Ovary (tissue), 7 donors: ENCODE measurements at regions not wholly inside any gene's neighbourhood (a gene's known extent, or its start where the extent isn't known, plus 50 kb on each side); places are given as distances from the start of the nearest gene placed in this dataset.

ENCODE experiments used
- DNase-seq, 5 donors: peaks; one replicate each; pipeline ENCODE4 v3.0.0-alpha.2; 2019 to 2020
- H3K27ac ChIP-seq, 2 donors: fragments of 200-600 bp; one replicate each; pipeline versions ENCODE4 v1.5.1 to v1.8.0; 2019 to 2022
- H3K27me3 ChIP-seq: fragments of 200-600 bp; one replicate; pipeline ENCODE4 v1.8.0; 2022
- H3K36me3 ChIP-seq: fragments of 200-600 bp; sonication (generic); one replicate; pipeline ENCODE4 v1.5.1; 2019
- H3K4me1 ChIP-seq: one replicate; pipeline ENCODE4 v1.8.1; 2013; ENCODE audit warnings: mild to moderate bottlenecking, moderate library complexity; ENCODE audit not compliant: insufficient read depth
- H3K4me3 ChIP-seq: fragments of 200-600 bp; sonication (generic); one replicate; pipeline ENCODE4 v1.5.1; 2017
- H3K9me3 ChIP-seq, 2 donors: fragments of 200-600 bp in 1 of 2; sonication (generic) in 1 of 2; one replicate each; pipeline versions ENCODE4 v1.5.1 to v1.8.1; 2013 to 2019; ENCODE audit warnings: mild to moderate bottlenecking in 1 of 2, moderate library complexity in 1 of 2
- EP300 ChIP-seq: sonication (generic); formaldehyde crosslinking; IDR thresholded peaks from one replicate; pipeline ENCODE4 v1.6.1; 2017; ENCODE audit warnings: antibody characterized with exemption
- POLR2A ChIP-seq: fragments of 450-650 bp; IDR thresholded peaks from one replicate; pipeline ENCODE4 v1.6.1; 2017; ENCODE audit warnings: antibody characterized with exemption, mild to moderate bottlenecking, moderate library complexity
- WGBS, 3 donors: extraction: QIAGEN DNeasy Blood & Tissue Kit in 1 of 3; methylation state at CpG; one replicate each; pipeline versions ENCODE4 v1.1.5 to v1.1.7; 2013 to 2017; 5-methylcytosine and 5-hydroxymethylcytosine counted together
- intact Hi-C, 4 donors: fragments of 100-400 bp; cut with DNase I; formaldehyde crosslinking; loops; one replicate each; pipeline versions ENCODE4 v1.11.0 to v1.15.1; 2022 to 2023
- TF ChIP-seq, protein P1 (sequence below), 3 donors: fragments of 450-650 bp in 2 of 3; fragments of 200-600 bp in 1 of 3; IDR thresholded peaks; one replicate each; pipeline versions ENCODE4 v1.5.1 to v1.8.0; 2016 to 2022; ENCODE audit warnings: antibody characterized with exemption in 3 of 3, mild to moderate bottlenecking in 1 of 3
- donor health status: DM: no; HTN: no; CAD: no; lungs with moderate emphysema.
- donor health status: DM: no; HTN: no; CAD: no.
- donor health status: Bipolar disorder and iron deficiency.
- donor health status: DM: no; HTN: no; CAD: no.
- donor health status: DM: yes; HTN: yes; CAD: no.

DNA sequence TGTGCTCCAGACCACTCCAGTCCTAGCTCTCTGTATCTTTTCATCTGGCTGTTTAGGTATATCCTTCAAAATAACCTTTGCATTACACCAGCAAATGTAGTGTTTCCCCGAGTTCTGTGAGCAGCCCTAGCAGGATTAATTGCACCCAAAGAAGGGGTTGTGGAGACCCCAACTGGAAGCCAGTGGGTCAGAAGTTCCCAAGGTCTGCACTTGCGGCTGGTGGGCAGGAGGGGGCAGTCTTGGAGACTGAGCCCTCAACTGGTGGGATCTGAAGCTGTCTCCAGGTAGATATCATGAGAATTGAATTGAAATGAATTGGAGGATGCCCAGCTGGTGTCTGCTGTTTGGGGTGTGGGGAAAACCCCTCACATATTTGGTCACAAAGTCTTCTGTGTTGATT is 1485.3 kb upstream of the TENM3 start:
- no peak for TF ChIP-seq EP300
- TF ChIP-seq, protein P1, sequence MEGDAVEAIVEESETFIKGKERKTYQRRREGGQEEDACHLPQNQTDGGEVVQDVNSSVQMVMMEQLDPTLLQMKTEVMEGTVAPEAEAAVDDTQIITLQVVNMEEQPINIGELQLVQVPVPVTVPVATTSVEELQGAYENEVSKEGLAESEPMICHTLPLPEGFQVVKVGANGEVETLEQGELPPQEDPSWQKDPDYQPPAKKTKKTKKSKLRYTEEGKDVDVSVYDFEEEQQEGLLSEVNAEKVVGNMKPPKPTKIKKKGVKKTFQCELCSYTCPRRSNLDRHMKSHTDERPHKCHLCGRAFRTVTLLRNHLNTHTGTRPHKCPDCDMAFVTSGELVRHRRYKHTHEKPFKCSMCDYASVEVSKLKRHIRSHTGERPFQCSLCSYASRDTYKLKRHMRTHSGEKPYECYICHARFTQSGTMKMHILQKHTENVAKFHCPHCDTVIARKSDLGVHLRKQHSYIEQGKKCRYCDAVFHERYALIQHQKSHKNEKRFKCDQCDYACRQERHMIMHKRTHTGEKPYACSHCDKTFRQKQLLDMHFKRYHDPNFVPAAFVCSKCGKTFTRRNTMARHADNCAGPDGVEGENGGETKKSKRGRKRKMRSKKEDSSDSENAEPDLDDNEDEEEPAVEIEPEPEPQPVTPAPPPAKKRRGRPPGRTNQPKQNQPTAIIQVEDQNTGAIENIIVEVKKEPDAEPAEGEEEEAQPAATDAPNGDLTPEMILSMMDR (IDR thresholded peaks at IDR 0.05): no peak
- TF ChIP-seq POLR2A: no peak
- Histone ChIP-seq H3K36me3 (no peaks in the 10 kb centered on the region), H3K4me3 (no peak overlapping the region), H3K27me3 (no peaks in the 10 kb centered on the region), H3K4me1 (no peaks in the 10 kb centered on the region), H3K27ac (no peak overlapping the region), H3K9me3 (no peaks in the 10 kb centered on the region)
- intact Hi-C loops: no loop called here
- no peak for DNase-seq
- WGBS, 3 donors: 74 to 83% (median 79%) methylated on average over 2 of the region's 2 CpGs

DNA sequence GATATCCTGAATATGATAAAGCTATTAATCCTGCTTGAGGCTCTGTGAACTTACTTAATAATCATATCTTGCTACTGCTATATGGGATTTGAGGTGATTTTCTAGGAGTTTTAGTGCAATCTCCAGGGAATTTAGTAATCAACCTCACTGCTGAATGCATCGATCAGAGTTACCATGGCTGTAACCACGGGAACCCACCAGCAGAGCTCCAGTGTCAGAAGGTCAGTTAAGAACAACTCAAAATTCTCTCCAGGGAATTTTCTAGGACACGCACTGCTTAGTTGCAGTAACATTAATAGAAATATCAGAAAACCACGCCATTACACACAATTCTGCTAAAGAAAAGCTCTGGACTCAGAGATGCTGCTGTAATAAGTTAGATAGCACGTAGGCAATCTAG is 1477.2 kb upstream of the TENM3 start:
- Histone ChIP-seq H3K36me3 (no peaks in the 10 kb centered on the region), H3K27ac (no peak overlapping the region), H3K9me3 (no peaks in the 10 kb centered on the region), H3K4me3 (no peak overlapping the region), H3K27me3 (no peaks in the 10 kb centered on the region), H3K4me1 (no peaks in the 10 kb centered on the region)
- TF ChIP-seq, protein P1 (IDR thresholded peaks at IDR 0.05): no peak
- no peak for TF ChIP-seq POLR2A
- TF ChIP-seq EP300: no peak
- 37 to 41% (median 40%) methylated on average over 5 of the region's 5 CpGs for WGBS, 3 donors
- intact Hi-C loops: no loop called here
- DNase-seq: no peak

DNA sequence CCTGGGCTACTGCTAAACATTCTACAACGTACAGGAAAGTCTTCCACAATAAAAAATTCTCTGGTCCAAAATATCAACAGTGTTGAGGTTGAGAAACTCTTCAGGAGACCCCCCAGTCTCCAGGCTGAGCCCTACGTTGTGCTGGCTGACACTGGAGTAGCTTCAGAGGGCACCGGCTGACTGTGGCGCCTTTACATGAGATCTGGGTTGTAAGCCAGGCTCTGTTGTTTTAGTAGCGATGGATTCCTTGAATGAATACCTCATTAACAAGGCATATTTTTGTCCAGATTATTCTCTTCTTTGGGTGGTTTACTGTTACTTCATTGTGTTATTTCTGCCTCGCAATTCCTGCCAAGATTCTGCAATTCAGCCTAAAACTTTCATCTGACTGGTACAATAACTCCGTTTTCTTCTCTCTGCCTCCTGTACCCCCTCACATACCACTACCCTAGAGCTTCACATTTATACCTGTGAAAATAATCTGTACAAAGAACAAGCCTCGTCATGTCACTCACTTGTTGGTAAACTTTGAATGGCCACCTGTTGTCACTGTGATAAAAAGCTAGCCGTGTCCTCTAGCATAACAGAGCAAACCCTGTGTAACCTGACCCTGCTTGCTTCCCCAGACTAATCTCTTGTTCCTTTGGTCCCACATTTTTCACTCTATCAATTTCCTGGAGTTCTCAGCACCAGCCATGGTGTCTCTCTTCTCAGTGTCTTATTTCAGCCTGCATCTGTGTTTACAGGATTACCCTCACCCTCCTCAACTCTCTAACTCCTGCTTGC is 1476.1 kb upstream of the TENM3 start:
- H3K9me3 ChIP-seq: no peaks in the 10 kb centered on the region
- H3K36me3 ChIP-seq: no peaks in the 10 kb centered on the region
- 60 to 64% (median 63%) methylated on average over 9 of the region's 9 CpGs for WGBS, 3 donors
- no peaks in the 10 kb centered on the region for H3K27me3 ChIP-seq
- no peak for DNase-seq
- H3K4me3 ChIP-seq: no peak overlapping the region
- intact Hi-C loops: no loop called here
- TF ChIP-seq EP300 (no peak), POLR2A (no peak)
- TF ChIP-seq, protein P1 (IDR thresholded peaks at IDR 0.05): no peak
- H3K27ac ChIP-seq: no peak overlapping the region
- no peaks in the 10 kb centered on the region for H3K4me1 ChIP-seq

DNA sequence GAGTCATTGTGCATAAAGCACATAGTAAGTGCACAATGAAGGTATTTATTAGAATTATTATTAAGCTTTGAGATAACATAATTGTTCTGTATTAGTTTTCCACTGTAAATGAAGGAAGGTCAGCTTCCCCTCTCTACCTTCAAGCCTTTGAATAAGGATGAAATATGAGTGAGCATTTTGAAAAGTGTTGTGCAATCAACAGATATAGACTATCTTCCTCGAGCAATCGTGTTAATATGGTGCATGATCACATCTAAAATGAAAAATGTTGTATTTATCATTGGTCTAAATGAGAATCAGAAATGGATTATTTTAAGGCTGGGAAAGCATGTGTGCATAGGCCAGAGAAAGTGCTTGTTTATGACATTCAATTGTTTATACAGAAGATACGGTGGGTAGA is 1474.6 kb upstream of the TENM3 start:
- H3K27me3 ChIP-seq: no peaks in the 10 kb centered on the region
- no peak for DNase-seq
- intact Hi-C loops: no loop called here
- WGBS, 3 donors: 74 to 75% (median 75%) methylated on average over 3 of the region's 3 CpGs
- no peaks in the 10 kb centered on the region for H3K9me3 ChIP-seq
- TF ChIP-seq POLR2A (no peak), EP300 (no peak)
- TF ChIP-seq, protein P1 (IDR thresholded peaks at IDR 0.05): no peak
- no peaks in the 10 kb centered on the region for H3K36me3 ChIP-seq
- no peak overlapping the region for H3K4me3 ChIP-seq
- H3K27ac ChIP-seq: no peak overlapping the region
- H3K4me1 ChIP-seq: no peaks in the 10 kb centered on the region
